Heart left ventricle (tissue), 13 donors: ENCODE measurements at regions not wholly inside any gene's neighbourhood (a gene's known extent, or its start where the extent isn't known, plus 50 kb on each side); places are given as distances from the start of the nearest gene placed in this dataset.
"Not testable (repeated sequence)": the region's sequence is repeated elsewhere in the genome, so short reads cannot be mapped to it uniquely, and the experiment has no call there.

Experiments used
- CTCF ChIP-seq, 12 donors: fragments of 200-600 bp; sonication (generic) in 4 of 12; IDR thresholded peaks; one replicate each; pipeline versions ENCODE4 v1.5.0 to v1.8.0; 2018 to 2022; ENCODE audit warnings: antibody characterized with exemption in 12 of 12, mild to moderate bottlenecking in 5 of 12
- POLR2A ChIP-seq, 2 donors: fragments of 450-650 bp; IDR thresholded peaks; one replicate each; pipeline ENCODE4 v1.6.1; 2017; ENCODE audit warnings: antibody characterized with exemption in 2 of 2, mild to moderate bottlenecking in 2 of 2, moderate library complexity in 2 of 2
- donor health status: ischemic (EF 13 %, LVEDD 7.1; RV severe dilation, severe dysfunction).
- donor health status: DM: no; HTN: yes; CAD: no.
- donor health status: DM: no; HTN: no; CAD: no.
- donor health status: ischemic (EF 25% LVEDD 6.9; RV normal size, moderate dysfunction).
- donor health status: ischemic (EF 25% LVEDD 5.7; RV mildly dilated, moderate dysfunction).
- donor health status: ischemic (EF 35%, LVEDD 5.7; RV mildly dilated, moderate dysfunction).
- donor health status: nonischemic (EF 11% LVEDD 7.7; RV severe dilation, severe dysfunction).
- donor health status: DM: yes; HTN: yes; CAD: no.
- donor health status: PGD.
- donor health status: ischemic (EF 29% LVEDD 5.4; RV normal size, mild dysfunction).
- donor health status: nonischemic (EF 23%, LVEDD 6.1; RV moderate dilation, normal function).

- TF ChIP-seq CTCF, POLR2A (IDR thresholded peaks at IDR 0.05): not testable (repeated sequence)
Measured at GRCh38 chr4:23080171-23080570, 387.4 kb downstream of the GBA3 start.
